Skin epidermis (tissue), 12 donors: ENCODE measurements at regions not wholly inside any gene's neighbourhood (a gene's known extent, or its start where the extent isn't known, plus 50 kb on each side); places are given as distances from the start of the nearest gene placed in this dataset.

Experiments
- H3K27ac ChIP-seq, 21 experiments: fragments of 200-600 bp; sonication (generic) in 11 of 21; one replicate each; pipeline ENCODE4 v1.5.0; 2020; ENCODE audit warnings: mild to moderate bottlenecking in 3 of 21, inconsistent platforms in 2 of 21, moderate library complexity in 2 of 21
- H3K4me3 ChIP-seq, 7 experiments: fragments of 200-600 bp; sonication (generic) in 2 of 7; one replicate each; pipeline ENCODE4 v1.5.0; 2020; ENCODE audit warnings: inconsistent platforms in 2 of 7, mild to moderate bottlenecking in 2 of 7, moderate library complexity in 1 of 7

DNA sequence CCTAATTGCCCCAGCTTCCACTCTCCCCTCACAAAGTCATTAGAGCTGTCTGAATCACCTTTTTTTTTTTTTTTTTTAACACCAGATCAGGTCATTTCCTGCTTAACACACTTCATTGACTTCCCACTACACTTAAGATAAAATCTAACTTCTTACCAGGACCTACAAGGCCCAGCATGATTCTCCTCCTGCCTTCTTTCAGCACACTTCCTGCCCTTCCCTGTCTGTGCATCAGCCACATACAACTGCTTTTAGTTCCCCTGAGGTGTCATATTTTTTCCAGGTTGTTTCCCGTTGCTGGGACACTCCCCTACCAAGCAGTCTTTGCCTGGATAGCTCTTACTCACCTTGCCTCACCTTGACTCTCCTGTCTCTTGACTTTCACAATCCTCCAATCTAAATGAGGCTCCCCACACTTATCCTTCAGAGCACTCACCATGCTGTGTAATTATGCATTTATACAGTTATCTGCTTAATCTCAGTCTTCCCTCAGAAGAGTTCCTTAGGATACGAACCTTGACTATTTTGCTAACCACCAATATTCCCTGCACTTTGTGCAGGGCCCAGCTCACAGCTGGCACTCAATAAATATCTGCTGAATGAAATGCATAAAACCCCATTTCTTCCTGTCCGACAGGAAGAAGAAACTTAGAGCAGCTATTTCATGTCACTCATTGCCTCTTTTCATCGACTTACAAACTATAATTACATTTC is 96.6 kb upstream of the AKIP1 start:
- Histone ChIP-seq H3K27ac (peak overlapping the region in 19 of 21 experiments; percentile 0 to 82 (median 64)), H3K4me3 (no peak overlapping the region)

DNA sequence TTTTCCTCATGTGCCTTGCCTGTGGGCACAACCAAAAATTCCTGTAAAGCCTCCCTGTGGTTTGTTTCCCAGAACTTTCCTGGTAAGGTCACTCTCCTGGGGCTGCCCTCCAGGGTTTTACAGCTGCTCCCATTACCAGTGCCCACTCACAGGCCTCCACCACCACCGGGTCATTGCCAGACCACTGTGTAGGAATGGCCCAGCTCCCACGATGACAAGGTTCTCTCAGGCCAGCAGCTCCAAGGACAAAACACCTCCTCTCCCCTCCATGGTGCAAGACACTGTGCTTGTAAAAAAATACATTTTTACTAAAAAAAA is 96.1 kb upstream of the AKIP1 start:
- H3K27ac ChIP-seq = peak overlapping the region in 16 of 21 experiments; percentile 7 to 78 (median 64)
- no peak overlapping the region for H3K4me3 ChIP-seq

DNA sequence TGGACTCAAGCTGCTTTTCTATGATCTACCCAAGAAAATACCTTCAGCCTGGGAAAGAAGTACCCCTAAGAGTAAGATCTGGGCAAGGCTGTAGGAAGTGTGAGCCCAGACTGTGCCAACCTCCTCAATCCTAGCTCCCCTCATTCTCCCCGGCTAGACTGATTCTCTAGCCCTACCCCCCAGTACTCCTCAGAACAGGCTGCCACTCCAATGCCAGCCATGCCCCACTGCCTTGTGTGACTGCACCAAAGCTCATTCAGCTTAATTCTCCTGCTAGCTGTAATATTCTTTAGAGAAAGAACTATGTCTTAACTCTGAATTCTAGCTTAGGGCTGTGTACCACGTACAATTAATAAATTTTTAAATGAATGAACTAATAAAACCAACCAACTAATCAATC is 92.6 kb upstream of the AKIP1 start:
- H3K27ac ChIP-seq = no peak overlapping the region
- H3K4me3 ChIP-seq = no peak overlapping the region

DNA sequence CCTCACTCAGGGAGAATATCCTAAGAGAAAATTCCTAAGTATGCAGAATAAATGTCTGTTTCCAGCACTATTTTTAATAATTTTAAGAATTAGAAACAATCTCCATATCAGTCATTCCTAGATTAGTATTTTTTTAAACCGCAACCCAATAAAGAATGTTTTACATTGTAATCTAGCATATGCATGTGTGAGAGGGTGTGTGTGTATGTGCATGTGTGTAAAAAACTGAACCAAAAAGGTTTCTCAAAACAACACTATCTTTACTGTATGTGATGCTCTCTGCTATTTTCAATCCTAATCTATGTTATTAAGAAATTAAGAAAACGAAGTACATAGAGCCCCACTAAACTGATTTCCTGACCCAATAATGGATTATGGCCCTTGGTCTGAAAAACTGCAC is 90.6 kb upstream of the AKIP1 start:
- Histone ChIP-seq H3K4me3 (no peak overlapping the region), H3K27ac (no peak overlapping the region)

DNA sequence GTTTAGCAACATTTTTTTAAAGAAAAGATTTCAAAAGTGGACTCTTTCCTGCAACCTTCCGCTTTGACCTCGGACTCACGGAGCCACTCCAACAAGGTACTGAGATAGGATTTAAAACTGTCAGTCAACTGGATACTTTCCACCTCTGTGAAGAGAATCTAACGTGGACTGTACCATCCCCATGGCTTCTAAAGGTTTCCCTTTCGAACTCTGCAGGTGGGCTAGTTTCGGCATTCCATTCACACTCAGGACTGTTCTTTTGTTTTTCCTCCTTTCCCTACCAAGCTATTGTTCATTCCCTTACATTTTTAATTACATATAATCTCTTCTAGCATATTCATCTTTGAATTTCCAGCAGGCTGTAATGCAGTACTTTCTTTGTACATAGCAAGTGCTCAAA is 88.5 kb upstream of the AKIP1 start:
- H3K4me3 ChIP-seq = no peak overlapping the region
- H3K27ac ChIP-seq = no peak overlapping the region

DNA sequence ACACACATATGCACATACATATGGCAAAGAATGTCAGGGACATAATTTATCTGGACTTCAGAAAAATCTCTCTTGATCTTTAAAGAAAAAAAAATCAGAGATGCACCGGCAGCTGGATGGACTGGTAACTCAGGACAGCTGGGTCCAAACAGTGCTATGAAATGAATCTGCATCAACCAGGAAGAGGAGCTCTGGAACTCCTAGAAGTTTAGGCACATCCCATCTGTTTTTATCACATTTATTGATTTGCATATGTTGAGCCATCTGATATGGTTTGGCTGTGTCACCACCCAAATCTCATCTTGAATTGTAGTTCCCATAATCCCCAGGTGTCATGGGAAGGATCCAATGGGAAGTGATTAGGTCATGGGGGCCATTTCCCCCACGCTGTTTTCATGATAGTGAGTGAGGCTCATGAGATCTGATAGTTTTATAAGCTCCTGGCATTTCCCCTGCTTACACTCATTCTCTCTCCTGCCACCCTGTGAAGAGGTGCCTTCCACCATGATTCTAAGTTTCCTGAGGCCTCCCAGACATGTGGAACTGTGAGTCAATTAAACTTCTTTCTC is 87.7 kb upstream of the AKIP1 start:
- Histone ChIP-seq H3K4me3 (no peak overlapping the region), H3K27ac (no peak overlapping the region)

DNA sequence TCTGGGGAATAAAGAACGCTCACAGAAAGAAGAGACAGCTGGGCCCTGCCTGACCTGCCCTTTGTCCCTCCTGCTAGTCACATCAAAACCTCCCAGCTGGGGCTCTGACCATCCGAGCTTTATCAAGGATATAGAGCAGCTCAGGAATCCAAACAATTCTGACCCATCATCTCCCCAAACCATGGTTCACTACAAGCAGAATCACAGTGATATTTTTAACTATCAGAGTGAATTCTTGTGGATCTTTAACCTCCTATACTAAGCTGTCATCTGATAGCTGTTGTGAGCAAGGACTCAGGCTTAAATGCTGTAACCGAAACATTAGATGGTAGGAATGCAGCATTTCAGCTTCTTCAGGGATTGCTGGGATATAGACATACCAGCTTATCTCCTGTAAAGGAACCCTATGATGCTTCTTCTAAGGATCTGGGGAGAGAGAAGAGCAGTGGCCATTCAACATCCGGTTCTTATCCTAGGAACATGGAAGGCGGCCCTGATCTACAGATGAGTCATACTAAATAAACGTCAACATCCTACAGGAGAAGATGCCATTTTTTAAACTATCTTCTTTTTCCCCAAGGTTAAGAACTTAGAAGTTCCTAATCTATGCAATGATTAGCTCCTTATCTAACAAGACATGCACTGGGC is 84.7 kb upstream of the AKIP1 start:
- Histone ChIP-seq H3K4me3 (no peak overlapping the region), H3K27ac (peak overlapping the region in 3 of 21 experiments; percentile 14 to 50 (median 46))

DNA sequence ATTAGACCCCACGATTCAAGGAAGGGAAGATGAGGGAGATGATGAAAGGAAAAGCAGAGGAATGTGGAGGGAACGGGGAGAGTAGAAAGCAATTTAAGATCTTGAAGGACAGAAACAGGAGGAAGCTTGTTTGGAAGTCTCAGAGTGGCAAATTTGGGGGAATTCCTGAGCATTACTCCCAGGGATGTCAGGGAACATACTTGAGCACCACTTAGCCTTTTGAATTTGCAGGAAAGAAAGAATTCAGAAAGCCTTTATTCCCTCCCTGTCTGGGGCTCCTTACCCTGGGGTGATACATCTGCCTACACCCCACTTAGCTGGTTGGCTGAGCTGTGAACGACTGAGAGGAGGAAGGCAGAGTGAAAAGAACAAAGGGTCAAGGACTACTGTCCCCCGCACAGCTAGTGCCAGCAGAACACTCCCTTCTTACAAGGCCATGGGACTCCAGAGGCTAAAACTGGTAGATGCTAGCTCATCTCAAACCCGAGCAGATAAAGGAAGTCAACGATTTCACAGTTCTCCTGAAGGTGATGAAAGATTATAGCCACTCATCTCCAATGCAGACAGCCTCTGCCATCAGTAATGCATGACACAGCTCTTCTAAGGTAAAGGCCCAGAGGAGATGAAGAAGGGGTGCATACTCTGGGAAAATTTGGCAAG is 84.0 kb upstream of the AKIP1 start:
- Histone ChIP-seq H3K27ac (peak overlapping the region in 3 of 21 experiments; percentile 14 to 50 (median 46)), H3K4me3 (no peak overlapping the region)

DNA sequence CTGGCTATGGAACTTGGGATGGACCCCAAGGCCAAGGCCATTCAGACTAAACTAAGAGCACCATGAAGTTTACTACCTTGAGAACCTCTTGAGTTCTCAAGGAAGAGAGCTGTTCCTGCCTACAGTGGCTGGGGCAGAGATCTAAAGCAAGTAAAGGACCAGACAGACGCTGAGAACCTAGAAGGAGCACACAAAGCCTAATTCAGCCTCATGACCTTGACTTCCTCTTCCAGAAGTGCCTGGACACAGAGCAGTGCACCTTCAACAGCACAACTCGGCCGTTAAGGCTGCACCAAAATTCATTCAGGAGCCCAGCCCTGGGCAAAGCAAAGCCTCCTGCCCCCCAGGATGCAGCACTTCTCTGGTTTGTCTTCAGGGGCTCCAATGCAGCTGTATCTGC is 82.9 kb upstream of the AKIP1 start:
- H3K4me3 ChIP-seq = no peak overlapping the region
- peak overlapping the region in 1 of 21 experiments; percentile 13 for H3K27ac ChIP-seq

DNA sequence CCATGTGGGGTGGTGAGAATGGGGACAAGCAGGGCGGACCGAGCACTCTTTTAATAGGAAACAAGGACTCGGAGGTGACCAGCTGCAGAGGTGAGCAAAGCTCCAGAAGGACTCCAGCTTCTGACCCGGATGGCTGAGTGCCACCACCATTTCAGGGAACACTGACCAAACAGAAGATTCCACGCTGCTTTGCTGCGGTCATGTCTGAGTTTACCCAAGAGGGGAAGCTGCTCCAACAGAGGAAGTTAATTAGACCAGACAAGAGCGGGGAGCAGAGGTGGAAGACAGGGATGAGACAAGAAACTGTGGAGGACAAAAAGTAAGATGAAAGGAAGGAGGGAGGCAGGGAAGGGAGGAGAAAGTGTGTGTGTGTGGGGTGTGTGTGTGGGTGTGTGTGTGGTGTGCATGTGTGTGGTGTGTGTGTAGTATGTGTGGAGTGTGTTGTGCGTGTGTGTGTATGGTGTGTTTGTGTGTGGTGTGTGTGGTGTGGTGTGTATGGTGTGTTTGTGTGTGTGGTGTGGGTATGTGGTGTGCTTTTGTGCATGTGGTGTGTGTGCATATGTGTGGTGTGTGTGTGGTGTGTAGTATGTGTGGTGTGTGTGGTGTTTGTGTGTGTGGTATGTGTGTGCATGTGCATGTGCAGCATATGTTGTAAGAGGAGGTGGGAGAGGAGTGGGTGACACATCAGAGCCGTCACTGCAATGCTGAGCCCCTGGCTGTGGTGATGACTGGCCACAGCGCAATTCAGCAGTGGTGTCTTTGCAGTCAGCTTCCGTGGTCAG is 82.2 kb upstream of the AKIP1 start:
- H3K4me3 ChIP-seq = no peak overlapping the region

DNA sequence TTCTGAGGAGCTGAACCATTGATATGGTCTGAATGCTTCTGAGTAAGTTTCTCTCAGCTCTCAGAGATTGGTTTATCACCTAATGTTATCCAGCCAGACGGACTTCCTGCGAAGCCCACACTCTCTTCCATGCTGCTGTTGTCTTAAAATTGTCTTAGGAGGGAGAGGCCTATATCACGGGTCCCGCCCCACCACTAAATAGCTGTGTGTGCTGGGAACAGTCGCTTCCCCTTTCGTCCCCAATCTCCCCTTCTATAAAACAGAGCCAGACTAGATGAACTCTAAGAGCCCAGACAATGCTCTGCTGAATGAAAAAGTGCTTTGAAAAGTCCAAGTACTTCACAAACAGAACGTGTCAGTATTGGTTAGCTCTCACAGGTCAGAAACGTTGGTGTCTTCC is 81.4 kb upstream of the AKIP1 start:
- H3K4me3 ChIP-seq = no peak overlapping the region
- peak overlapping the region in 1 of 21 experiments; percentile 17 for H3K27ac ChIP-seq

More for the DNA sequence above, 82.2 kb upstream of the AKIP1 start:
- H3K27ac ChIP-seq = peak overlapping the region in 3 of 21 experiments; percentile 6 to 17 (median 13)

DNA sequence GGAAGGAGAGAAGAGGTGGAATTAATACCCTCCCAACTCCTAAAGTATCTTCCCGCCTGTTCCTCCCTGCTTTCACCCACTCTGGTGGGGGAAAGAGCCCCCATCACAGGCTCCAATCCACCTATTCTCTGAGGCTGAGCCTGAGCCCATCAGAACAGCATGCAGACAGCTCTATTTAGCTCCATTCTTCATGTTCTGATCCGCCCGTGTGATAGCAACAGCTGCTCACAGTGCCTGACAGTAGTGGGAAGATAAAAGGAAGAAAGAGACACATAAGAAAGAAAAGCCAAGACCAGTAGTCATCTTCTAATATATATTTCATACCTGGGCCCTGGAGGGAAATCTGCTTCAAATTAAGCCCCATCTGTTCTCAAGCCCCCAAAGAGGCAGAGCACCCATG is 80.3 kb upstream of the AKIP1 start:
- Histone ChIP-seq H3K4me3 (no peak overlapping the region), H3K27ac (peak overlapping the region in 3 of 21 experiments; percentile 4 to 88 (median 26))

DNA sequence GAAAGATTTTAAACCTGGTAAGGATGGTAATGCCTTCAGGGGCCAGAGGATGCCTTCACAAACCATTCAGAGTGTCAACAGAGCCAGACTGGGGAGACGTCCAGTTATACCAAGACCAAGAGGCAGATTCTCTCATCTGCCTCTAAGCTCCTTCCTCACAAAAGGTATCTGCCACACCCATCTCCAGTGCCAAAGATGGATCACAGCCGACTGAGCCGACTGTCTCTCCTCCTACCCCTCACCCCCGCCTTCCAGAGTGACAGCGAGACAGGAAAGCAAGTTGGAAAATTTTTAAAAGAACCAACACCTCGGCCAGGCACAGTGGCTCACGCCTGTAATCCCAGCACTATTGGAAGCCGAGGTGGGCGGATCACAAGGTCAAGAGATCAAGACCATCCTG is 79.1 kb upstream of the AKIP1 start:
- peak overlapping the region in 18 of 21 experiments; percentile 45 to 91 (median 78) for H3K27ac ChIP-seq
- H3K4me3 ChIP-seq = no peak overlapping the region

DNA sequence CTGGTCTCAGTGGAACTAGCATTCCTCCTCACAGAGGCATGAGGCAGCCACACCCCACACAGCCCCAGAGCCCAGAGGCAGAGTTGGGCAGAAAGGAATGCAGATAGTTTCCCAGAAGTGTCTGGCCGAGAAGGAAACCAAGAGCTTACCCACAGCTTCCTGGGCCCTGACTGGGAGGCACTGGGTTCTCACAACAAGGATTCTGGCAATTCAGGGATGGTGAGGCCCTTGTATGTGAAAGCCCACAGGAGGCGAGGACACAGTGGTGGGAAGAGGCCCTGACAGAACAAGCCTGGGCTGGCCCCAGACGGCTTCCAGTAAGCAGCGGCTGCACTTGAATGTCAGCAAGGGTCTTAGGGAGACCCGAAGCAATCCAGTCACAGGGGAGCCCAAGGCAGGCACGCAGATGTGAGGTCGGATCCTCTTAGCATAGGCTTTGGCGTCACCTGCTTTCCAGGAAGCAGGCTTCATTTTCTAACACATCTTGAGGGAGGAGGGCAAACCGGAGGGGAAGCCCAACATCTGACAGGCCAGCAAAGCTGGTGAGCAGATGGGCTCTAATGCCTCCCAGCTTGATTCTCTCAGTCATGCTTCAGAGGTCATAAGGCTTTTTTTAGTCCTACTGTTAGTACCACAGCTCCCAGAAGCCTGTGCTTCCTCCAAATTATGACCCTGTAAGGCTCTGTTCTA is 78.3 kb upstream of the AKIP1 start:
- Histone ChIP-seq H3K4me3 (no peak overlapping the region), H3K27ac (peak overlapping the region in 20 of 21 experiments; percentile 45 to 91 (median 78))

DNA sequence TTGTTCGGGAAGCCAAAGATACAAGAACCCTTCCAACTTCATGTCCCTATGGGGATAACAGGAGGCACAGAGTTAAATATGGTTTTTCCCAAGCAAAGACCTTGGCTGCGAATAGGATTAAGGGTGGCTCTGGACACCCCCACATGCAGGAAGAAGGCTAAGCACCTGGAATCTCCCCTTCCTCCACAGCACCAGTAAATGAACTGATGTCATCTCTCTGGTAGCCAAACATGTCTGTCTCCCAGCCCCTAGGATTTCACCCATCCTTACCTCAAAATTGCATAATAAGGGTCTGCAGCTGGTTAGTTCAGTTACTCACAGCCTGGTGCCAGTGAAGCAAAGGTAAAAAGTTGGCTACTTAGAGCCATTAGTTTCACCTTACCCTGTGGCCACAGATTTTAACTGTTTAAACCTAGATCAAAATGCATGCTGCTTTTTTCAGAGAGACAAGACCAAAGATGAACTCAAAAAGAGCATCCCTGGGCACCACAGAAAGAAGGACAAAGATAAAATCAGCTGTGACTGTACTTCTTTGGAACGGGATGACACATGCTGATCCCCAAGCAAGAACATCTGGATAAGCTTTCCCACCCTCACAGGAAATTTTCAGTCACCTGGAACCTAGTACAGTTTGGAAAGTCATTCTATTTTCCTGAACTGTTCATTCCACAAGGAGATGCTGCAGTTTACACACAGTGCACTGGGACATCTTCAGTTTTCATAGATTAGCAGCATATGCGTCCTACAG is 77.2 kb upstream of the AKIP1 start:
- Histone ChIP-seq H3K27ac (peak overlapping the region in 18 of 21 experiments; percentile 1 to 91 (median 80)), H3K4me3 (no peak overlapping the region)

DNA sequence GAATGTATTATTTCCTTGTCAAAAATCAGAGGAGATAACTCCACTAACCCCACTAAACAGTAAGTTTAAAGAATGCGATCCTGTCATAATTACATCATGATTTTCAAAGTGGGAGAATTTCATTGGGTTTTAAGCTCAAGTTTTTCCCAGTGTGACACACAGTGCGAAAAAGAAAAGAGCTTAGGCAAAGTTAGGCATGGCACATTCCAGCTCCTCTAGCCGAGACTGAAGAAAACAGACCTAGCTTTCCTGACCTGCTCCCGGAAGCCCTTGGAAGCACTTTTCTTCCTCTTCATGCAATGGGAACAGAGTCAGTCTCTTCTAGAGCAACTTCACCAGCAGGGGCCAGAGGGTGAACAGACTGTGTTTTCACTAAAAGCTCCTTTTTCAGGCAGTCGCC is 76.6 kb upstream of the AKIP1 start:
- peak overlapping the region in 6 of 21 experiments; percentile 3 to 91 (median 74) for H3K27ac ChIP-seq
- no peak overlapping the region for H3K4me3 ChIP-seq

DNA sequence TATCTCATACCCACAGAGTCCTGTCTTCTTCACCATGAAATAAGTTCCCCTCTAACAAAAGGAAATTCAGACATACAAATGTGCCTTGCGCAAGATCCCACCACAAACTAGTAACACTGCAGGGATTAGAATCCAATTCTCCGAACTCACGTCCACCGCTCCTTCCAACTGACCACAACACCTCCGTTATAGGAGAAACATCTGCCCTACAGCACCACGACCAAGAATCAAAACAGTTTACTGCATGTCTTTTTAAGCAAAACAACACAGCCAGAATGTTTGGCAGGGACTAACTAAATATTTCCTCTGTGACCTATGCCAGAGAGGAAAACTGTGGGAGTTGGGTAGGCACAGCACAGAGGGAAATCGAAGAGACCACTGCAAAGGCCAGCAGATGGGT is 72.7 kb upstream of the AKIP1 start:
- H3K27ac ChIP-seq = peak overlapping the region in 18 of 21 experiments; percentile 0 to 73 (median 48)
- no peak overlapping the region for H3K4me3 ChIP-seq

DNA sequence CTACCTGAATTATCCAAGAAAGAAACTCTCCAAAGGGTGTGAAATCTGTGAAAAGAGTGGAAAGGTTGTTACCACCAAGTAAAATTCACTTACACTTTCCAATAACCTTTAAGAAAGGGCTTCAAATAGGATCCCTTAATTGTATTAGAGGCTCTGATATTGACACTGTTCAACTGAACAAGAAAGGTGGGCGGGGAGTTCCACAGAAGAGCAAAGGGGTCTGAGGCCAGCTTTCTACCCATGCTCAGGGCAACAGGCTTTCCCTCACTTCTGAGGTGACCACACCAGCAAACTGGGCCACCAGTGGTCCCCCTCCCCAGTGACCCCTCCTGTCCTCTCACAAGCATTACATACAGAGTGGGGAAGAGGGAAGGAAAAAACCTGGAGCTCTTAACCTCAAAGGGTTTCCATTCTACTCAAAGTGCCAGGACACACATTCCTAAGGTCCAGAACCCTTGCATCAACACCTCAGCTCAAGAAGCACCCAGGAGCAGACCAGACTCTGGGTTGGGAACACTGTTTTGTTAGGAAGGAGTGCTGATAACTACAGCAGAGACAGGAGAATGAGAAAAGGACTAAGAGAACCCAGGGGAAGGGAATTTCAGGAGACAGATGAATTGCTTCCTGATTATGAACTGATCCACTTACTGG is 71.6 kb upstream of the AKIP1 start:
- H3K4me3 ChIP-seq = no peak overlapping the region
- H3K27ac ChIP-seq = peak overlapping the region in 18 of 21 experiments; percentile 0 to 73 (median 42)
